WTC11 (cell line): ENCODE measurements at regions not wholly inside any gene's neighbourhood (a gene's known extent, or its start where the extent isn't known, plus 50 kb on each side); places are given as distances from the start of the nearest gene placed in this dataset.

Experiments used
- ATAC-seq: fragments of 200-7000 bp; cut with Tn5 transposase; 2 replicates; pipeline ENCODE4 v1.10.0; 2021; ENCODE audit warnings: mild to moderate bottlenecking, moderate library complexity
- CTCF ChIA-PET: fragments of 300-600 bp; sonication (Branson Sonifier 250); formaldehyde crosslinking; loops from one replicate; lab custom pipeline; 2021; ENCODE audit warnings: antibody characterized with exemption; lab: Charles Lee
- POLR2A ChIA-PET: fragments of 350-600 bp; sonication (Branson Sonifier 250); formaldehyde crosslinking; loops from one replicate; lab custom pipeline; 2021; ENCODE audit warnings: antibody characterized with exemption; lab: Charles Lee
- DNase-seq: peaks from one replicate; pipeline ENCODE4 v3.0.0; 2021; ENCODE audit warnings: low spot score
- H3K27ac Mint-ChIP-seq: 2 replicates; pipeline ENCODE4 v1.8.0; 2021; ENCODE audit warnings: mixed read lengths
- H3K27me3 Mint-ChIP-seq: 2 replicates; pipeline ENCODE4 v1.8.0; 2021; ENCODE audit warnings: low read depth, mild to moderate bottlenecking, moderate library complexity, mixed read lengths
- H3K36me3 Mint-ChIP-seq: 2 replicates; pipeline ENCODE4 v1.8.0; 2021; ENCODE audit warnings: mixed read lengths
- H3K4me1 Mint-ChIP-seq: 2 replicates; pipeline ENCODE4 v1.8.0; 2022; ENCODE audit warnings: mixed read lengths
- H3K4me3 Mint-ChIP-seq: 2 replicates; pipeline ENCODE4 v1.8.0; 2021; ENCODE audit warnings: mild to moderate bottlenecking, moderate library complexity, mixed read lengths
- H3K9me3 Mint-ChIP-seq: 2 replicates; pipeline ENCODE4 v1.8.0; 2021; ENCODE audit warnings: mixed read lengths
- AR ChIP-seq: fragments of 250-450 bp; sonication (Bioruptor Pico); IDR thresholded peaks from 2 replicates; pipeline ENCODE4 v1.9.0; 2021; ENCODE audit warnings: mild to moderate bottlenecking
- CBFB ChIP-seq: sonication (generic); formaldehyde crosslinking; IDR thresholded peaks from 2 replicates; pipeline ENCODE4 v1.8.1; 2022; ENCODE audit warnings: mild to moderate bottlenecking, low read depth, missing genetic modification reagents
- ELF4 ChIP-seq: sonication (generic); formaldehyde crosslinking; IDR thresholded peaks from 2 replicates; pipeline ENCODE4 v1.8.1; 2022; ENCODE audit warnings: low read depth, mild to moderate bottlenecking, moderate library complexity, missing genetic modification reagents
- FOXJ3 ChIP-seq: sonication (generic); formaldehyde crosslinking; IDR thresholded peaks from 2 replicates; pipeline ENCODE4 v1.9.0; 2021; ENCODE audit warnings: missing genetic modification reagents, mild to moderate bottlenecking, borderline replicate concordance
- IRF2 ChIP-seq: sonication (generic); formaldehyde crosslinking; IDR thresholded peaks from 2 replicates; pipeline ENCODE4 v1.8.0; 2022; ENCODE audit warnings: low read depth, missing genetic modification reagents, borderline replicate concordance
- PRDM15 ChIP-seq: sonication (generic); formaldehyde crosslinking; IDR thresholded peaks from 2 replicates; pipeline ENCODE4 v1.8.0; 2022; ENCODE audit warnings: missing genetic modification reagents
- SMAD4 ChIP-seq: sonication (generic); formaldehyde crosslinking; IDR thresholded peaks from 2 replicates; pipeline ENCODE4 v1.8.0; 2022; ENCODE audit warnings: mild to moderate bottlenecking, missing genetic modification reagents
- TEAD1 ChIP-seq: sonication (generic); formaldehyde crosslinking; IDR thresholded peaks from 2 replicates; pipeline ENCODE4 v1.8.0; 2022; ENCODE audit warnings: mild to moderate bottlenecking, missing genetic modification reagents
- ZNF138 ChIP-seq: sonication (generic); formaldehyde crosslinking; conservative IDR thresholded peaks from 2 replicates; pipeline ENCODE4 v1.8.1; 2022; ENCODE audit warnings: mild to moderate bottlenecking, moderate library complexity, missing genetic modification reagents
- ZNF232 ChIP-seq: sonication (generic); formaldehyde crosslinking; IDR thresholded peaks from 2 replicates; pipeline ENCODE4 v1.8.0; 2022; ENCODE audit warnings: mild to moderate bottlenecking, missing genetic modification reagents
- TF ChIP-seq, protein P1 (sequence below): sonication (generic); formaldehyde crosslinking; IDR thresholded peaks from 2 replicates; pipeline ENCODE4 v1.8.0; 2022; ENCODE audit warnings: mild to moderate bottlenecking, missing genetic modification reagents
- TF ChIP-seq, protein P2 (sequence below): sonication (generic); formaldehyde crosslinking; conservative IDR thresholded peaks from 2 replicates; pipeline ENCODE4 v1.8.1; 2023; ENCODE audit warnings: mild to moderate bottlenecking, low read depth, missing genetic modification reagents, moderate library complexity
- TF ChIP-seq, protein P3 (sequence below): sonication (generic); formaldehyde crosslinking; IDR thresholded peaks from 2 replicates; pipeline ENCODE4 v1.8.1; 2022; ENCODE audit warnings: low read depth, missing genetic modification reagents, borderline replicate concordance
- TF ChIP-seq, protein P4 (sequence below): sonication (generic); formaldehyde crosslinking; IDR thresholded peaks from 2 replicates; pipeline ENCODE4 v1.8.1; 2023; ENCODE audit warnings: mild to moderate bottlenecking, missing genetic modification reagents, moderate library complexity

GRCh38 chr12:91900971-91901370 lies 244.7 kb downstream of the BTG1 start (continued):
- TF ChIP-seq AR (CRISPR knock-in tag): no peak
- TF ChIP-seq, all 79 proteins: peak for 0

DNA sequence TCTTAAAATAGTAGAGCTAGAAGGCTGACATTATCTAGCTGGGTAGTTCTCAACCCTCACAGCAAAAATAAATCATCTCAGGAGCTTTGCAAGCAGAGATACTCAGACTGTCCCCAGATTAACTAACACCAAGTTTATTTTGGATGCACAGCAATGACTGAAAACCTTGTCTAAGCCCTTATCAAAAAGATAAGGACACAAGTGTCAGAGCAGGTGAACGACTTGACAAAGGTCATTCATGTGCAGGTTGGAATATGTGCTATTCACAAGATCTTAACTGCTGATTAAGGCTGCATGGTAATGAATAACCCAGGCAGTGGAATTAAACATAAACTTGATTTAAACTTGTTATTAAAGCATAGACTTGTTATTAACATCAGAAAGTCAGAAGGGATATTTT lies 246.6 kb downstream of the BTG1 start:
- peaks cover 40% of the 10 kb centered on the region for H3K9me3 Mint-ChIP-seq
- peaks cover 26% of the 10 kb centered on the region for H3K36me3 Mint-ChIP-seq
- no peaks in the 10 kb centered on the region for H3K27me3 Mint-ChIP-seq
- H3K27ac Mint-ChIP-seq: no peak overlapping the region
- CTCF ChIA-PET: no interaction called here
- no peak for DNase-seq
- no peak overlapping the region for H3K4me3 Mint-ChIP-seq
- ATAC-seq: no peak
- POLR2A ChIA-PET: no interaction called here
- TF ChIP-seq, protein P1, sequence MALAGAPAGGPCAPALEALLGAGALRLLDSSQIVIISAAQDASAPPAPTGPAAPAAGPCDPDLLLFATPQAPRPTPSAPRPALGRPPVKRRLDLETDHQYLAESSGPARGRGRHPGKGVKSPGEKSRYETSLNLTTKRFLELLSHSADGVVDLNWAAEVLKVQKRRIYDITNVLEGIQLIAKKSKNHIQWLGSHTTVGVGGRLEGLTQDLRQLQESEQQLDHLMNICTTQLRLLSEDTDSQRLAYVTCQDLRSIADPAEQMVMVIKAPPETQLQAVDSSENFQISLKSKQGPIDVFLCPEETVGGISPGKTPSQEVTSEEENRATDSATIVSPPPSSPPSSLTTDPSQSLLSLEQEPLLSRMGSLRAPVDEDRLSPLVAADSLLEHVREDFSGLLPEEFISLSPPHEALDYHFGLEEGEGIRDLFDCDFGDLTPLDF (CRISPR knock-in tag): no peak
- TF ChIP-seq SMAD4 (CRISPR knock-in tag) (no peak), ZNF138 (CRISPR knock-in tag) (no peak), ELF4 (CRISPR knock-in tag) (no peak), FOXJ3 (CRISPR knock-in tag) (no peak), TEAD1 (CRISPR knock-in tag) (no peak), IRF2 (CRISPR knock-in tag) (no peak), ZNF232 (CRISPR knock-in tag) (no peak)
- TF ChIP-seq, protein P2, sequence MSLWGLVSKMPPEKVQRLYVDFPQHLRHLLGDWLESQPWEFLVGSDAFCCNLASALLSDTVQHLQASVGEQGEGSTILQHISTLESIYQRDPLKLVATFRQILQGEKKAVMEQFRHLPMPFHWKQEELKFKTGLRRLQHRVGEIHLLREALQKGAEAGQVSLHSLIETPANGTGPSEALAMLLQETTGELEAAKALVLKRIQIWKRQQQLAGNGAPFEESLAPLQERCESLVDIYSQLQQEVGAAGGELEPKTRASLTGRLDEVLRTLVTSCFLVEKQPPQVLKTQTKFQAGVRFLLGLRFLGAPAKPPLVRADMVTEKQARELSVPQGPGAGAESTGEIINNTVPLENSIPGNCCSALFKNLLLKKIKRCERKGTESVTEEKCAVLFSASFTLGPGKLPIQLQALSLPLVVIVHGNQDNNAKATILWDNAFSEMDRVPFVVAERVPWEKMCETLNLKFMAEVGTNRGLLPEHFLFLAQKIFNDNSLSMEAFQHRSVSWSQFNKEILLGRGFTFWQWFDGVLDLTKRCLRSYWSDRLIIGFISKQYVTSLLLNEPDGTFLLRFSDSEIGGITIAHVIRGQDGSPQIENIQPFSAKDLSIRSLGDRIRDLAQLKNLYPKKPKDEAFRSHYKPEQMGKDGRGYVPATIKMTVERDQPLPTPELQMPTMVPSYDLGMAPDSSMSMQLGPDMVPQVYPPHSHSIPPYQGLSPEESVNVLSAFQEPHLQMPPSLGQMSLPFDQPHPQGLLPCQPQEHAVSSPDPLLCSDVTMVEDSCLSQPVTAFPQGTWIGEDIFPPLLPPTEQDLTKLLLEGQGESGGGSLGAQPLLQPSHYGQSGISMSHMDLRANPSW (CRISPR knock-in tag): no peak
- TF ChIP-seq, all 79 proteins: peak for 0
- peaks cover 6% of the 10 kb centered on the region for H3K4me1 Mint-ChIP-seq

GRCh38 chr12:91897025-91897515 lies 248.6 kb downstream of the BTG1 start:
- ChIA-PET POLR2A (no interaction called here), CTCF (no interaction called here)
- Mint-ChIP-seq H3K27ac (no peak overlapping the region), H3K36me3 (peaks cover 17% of the 10 kb centered on the region), H3K4me1 (peaks cover 6% of the 10 kb centered on the region), H3K9me3 (peaks cover 23% of the 10 kb centered on the region), H3K4me3 (no peak overlapping the region), H3K27me3 (no peaks in the 10 kb centered on the region)
- ATAC-seq (no peak), DNase-seq (no peak)
- TF ChIP-seq AR (CRISPR knock-in tag) (no peak), PRDM15 (no peak), TEAD1 (CRISPR knock-in tag) (no peak), ELF4 (CRISPR knock-in tag) (no peak), CBFB (no peak)
- TF ChIP-seq, protein P3, sequence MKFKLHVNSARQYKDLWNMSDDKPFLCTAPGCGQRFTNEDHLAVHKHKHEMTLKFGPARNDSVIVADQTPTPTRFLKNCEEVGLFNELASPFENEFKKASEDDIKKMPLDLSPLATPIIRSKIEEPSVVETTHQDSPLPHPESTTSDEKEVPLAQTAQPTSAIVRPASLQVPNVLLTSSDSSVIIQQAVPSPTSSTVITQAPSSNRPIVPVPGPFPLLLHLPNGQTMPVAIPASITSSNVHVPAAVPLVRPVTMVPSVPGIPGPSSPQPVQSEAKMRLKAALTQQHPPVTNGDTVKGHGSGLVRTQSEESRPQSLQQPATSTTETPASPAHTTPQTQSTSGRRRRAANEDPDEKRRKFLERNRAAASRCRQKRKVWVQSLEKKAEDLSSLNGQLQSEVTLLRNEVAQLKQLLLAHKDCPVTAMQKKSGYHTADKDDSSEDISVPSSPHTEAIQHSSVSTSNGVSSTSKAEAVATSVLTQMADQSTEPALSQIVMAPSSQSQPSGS (CRISPR knock-in tag): no peak
- TF ChIP-seq, protein P4, sequence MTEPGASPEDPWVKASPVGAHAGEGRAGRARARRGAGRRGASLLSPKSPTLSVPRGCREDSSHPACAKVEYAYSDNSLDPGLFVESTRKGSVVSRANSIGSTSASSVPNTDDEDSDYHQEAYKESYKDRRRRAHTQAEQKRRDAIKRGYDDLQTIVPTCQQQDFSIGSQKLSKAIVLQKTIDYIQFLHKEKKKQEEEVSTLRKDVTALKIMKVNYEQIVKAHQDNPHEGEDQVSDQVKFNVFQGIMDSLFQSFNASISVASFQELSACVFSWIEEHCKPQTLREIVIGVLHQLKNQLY (CRISPR knock-in tag): no peak
